GM23338 (cell line): ENCODE measurements at regions not wholly inside any gene's neighbourhood (a gene's known extent, or its start where the extent isn't known, plus 50 kb on each side); places are given as distances from the start of the nearest gene placed in this dataset.

Experiments
- ATAC-seq: fragments of 200-7000 bp; cut with Tn5 transposase; 3 replicates; pipeline ENCODE4 v1.9.1; 2020
- DNase-seq: peaks from one replicate; pipeline ENCODE4 v3.0.0-alpha.2; 2015; ENCODE audit warnings: low spot score
- H2AFZ ChIP-seq: fragments of 200-600 bp; sonication (generic); 2 replicates; pipeline ENCODE4 v1.8.0; 2016; ENCODE audit warnings: antibody characterized with exemption, mild to moderate bottlenecking, moderate library complexity
- H3F3A ChIP-seq: fragments of 200-600 bp; sonication (generic); replicated peaks from 2 replicates; pipeline ENCODE4 v1.8.0; 2017; ENCODE audit warnings: antibody characterized with exemption, mixed run types, low read depth
- H3K27ac ChIP-seq: fragments of 200-600 bp; sonication (generic); 2 replicates; pipeline ENCODE4 v1.6.1; 2016; ENCODE audit warnings: low read depth
- H3K27me3 ChIP-seq: fragments of 200-600 bp; sonication (generic); 2 replicates; pipeline ENCODE4 v1.8.0; 2016; ENCODE audit warnings: mild to moderate bottlenecking, mixed run types, moderate library complexity; ENCODE audit not compliant: insufficient read depth
- H3K36me3 ChIP-seq: fragments of 200-600 bp; sonication (generic); 2 replicates; pipeline ENCODE4 v1.8.0; 2016; ENCODE audit warnings: mild to moderate bottlenecking; ENCODE audit not compliant: insufficient read depth
- H3K4me1 ChIP-seq: fragments of 200-600 bp; sonication (generic); 2 replicates; pipeline ENCODE4 v1.8.0; 2016; ENCODE audit warnings: mild to moderate bottlenecking, moderate library complexity; ENCODE audit not compliant: insufficient read depth
- H3K4me2 ChIP-seq: fragments of 200-600 bp; sonication (generic); 2 replicates; pipeline ENCODE4 v1.7.1; 2017; ENCODE audit warnings: mixed run types
- H3K4me3 ChIP-seq: fragments of 200-600 bp; sonication (generic); 2 replicates; pipeline ENCODE4 v1.6.1; 2016; ENCODE audit warnings: mixed run types
- H3K79me2 ChIP-seq: fragments of 200-600 bp; sonication (generic); replicated peaks from 2 replicates; pipeline ENCODE4 v1.8.0; 2017; ENCODE audit warnings: mild to moderate bottlenecking; ENCODE audit not compliant: insufficient read depth
- H3K9me2 ChIP-seq: fragments of 200-600 bp; sonication (generic); 2 replicates; pipeline ENCODE4 v1.8.0; 2017; ENCODE audit not compliant: insufficient read depth
- H4K20me1 ChIP-seq: fragments of 200-600 bp; sonication (generic); replicated peaks from 2 replicates; pipeline ENCODE4 v1.8.0; 2017; ENCODE audit warnings: mild to moderate bottlenecking; ENCODE audit not compliant: insufficient read depth
- H3K27ac Mint-ChIP-seq: 2 replicates; pipeline ENCODE4 v1.8.0; 2020; ENCODE audit warnings: inconsistent platforms, mild to moderate bottlenecking, moderate library complexity, mixed read lengths
- H3K27me3 Mint-ChIP-seq: 3 replicates; pipeline ENCODE4 v1.8.0; 2022; ENCODE audit warnings: low read depth, mild to moderate bottlenecking, moderate library complexity, mixed read lengths, inconsistent platforms; ENCODE audit not compliant: insufficient read depth, poor library complexity
- H3K36me3 Mint-ChIP-seq: 3 replicates; pipeline ENCODE4 v1.8.0; 2021; ENCODE audit warnings: low read depth, mild to moderate bottlenecking, inconsistent platforms, moderate library complexity, mixed read lengths
- H3K4me1 Mint-ChIP-seq: 3 replicates; pipeline ENCODE4 v1.8.0; 2020; ENCODE audit warnings: mild to moderate bottlenecking, inconsistent platforms, mixed read lengths
- H3K4me3 Mint-ChIP-seq: 3 replicates; pipeline ENCODE4 v1.8.0; 2021; ENCODE audit warnings: moderate library complexity, mild to moderate bottlenecking, inconsistent platforms, mixed read lengths
- H3K9me3 Mint-ChIP-seq: 3 replicates; pipeline ENCODE4 v1.8.0; 2020; ENCODE audit warnings: moderate library complexity, mild to moderate bottlenecking, inconsistent platforms, mixed read lengths
- CREB1 ChIP-seq: fragments of 250-450 bp; sonication (Bioruptor Pico); IDR thresholded peaks from 2 replicates; pipeline ENCODE4 v1.5.0; 2020; ENCODE audit warnings: low read depth, mild to moderate bottlenecking, moderate library complexity
- CTCF ChIP-seq, 2 experiments: fragments of 200-600 bp in 1 of 2; sonication (generic) in 1 of 2; conservative IDR thresholded peaks; 2 replicates each; pipeline versions ENCODE4 v1.5.1 to v1.6.1; 2016 to 2017; ENCODE audit warnings: antibody characterized with exemption in 2 of 2, low read depth in 2 of 2, mild to moderate bottlenecking in 2 of 2, moderate library complexity in 1 of 2
- ETS1 ChIP-seq: IDR thresholded peaks from 2 replicates; pipeline ENCODE4 v1.6.1; 2016; ENCODE audit warnings: antibody characterized with exemption
- EZH2 ChIP-seq: fragments of 200-600 bp; sonication (generic); IDR thresholded peaks from one replicate; pipeline ENCODE4 v1.8.0; 2017; ENCODE audit warnings: antibody characterized with exemption, mild to moderate bottlenecking, low read depth; ENCODE audit not compliant: unreplicated experiment
- EZH2phosphoT487 ChIP-seq: fragments of 200-600 bp; sonication (generic); IDR thresholded peaks from one replicate; pipeline ENCODE4 v1.8.1; 2018; ENCODE audit warnings: antibody characterized with exemption; ENCODE audit not compliant: unreplicated experiment
- JUNB ChIP-seq: IDR thresholded peaks from one replicate; pipeline ENCODE4 v1.6.1; 2016; ENCODE audit warnings: antibody characterized with exemption; ENCODE audit not compliant: unreplicated experiment
- NANOG ChIP-seq: IDR thresholded peaks from 2 replicates; pipeline ENCODE4 v1.6.1; 2016; ENCODE audit warnings: antibody characterized with exemption, borderline replicate concordance
- POLR2AphosphoS5 ChIP-seq: IDR thresholded peaks from 2 replicates; pipeline ENCODE4 v1.6.1; 2016; ENCODE audit warnings: antibody characterized with exemption, low read depth
- REST ChIP-seq: IDR thresholded peaks from one replicate; pipeline ENCODE4 v1.6.1; 2018; ENCODE audit warnings: antibody characterized with exemption; ENCODE audit not compliant: unreplicated experiment
- STAT1 ChIP-seq: IDR thresholded peaks from one replicate; pipeline ENCODE4 v1.6.1; 2016; ENCODE audit warnings: antibody characterized with exemption; ENCODE audit not compliant: unreplicated experiment
- ZNF114 ChIP-seq: fragments of 250-450 bp; sonication (Bioruptor Pico); IDR thresholded peaks from 2 replicates; pipeline ENCODE4 v1.5.0; 2020; ENCODE audit warnings: mild to moderate bottlenecking, moderate library complexity
- ZNF331 ChIP-seq: fragments of 250-450 bp; sonication (Bioruptor Pico); IDR thresholded peaks from 2 replicates; pipeline ENCODE4 v1.5.0; 2020; ENCODE audit warnings: low read depth, mild to moderate bottlenecking, moderate library complexity
- ZNF462 ChIP-seq: fragments of 250-450 bp; sonication (Bioruptor Pico); IDR thresholded peaks from 2 replicates; pipeline ENCODE4 v1.5.0; 2020; ENCODE audit warnings: mild to moderate bottlenecking, moderate library complexity

GRCh38 chr18:22514655-22515054, 96.9 kb upstream of the CTAGE1 start:
- H3K4me3 Mint-ChIP-seq: no peak overlapping the region
- Histone ChIP-seq H3K27me3 (no peaks in the 10 kb centered on the region), H3K4me2 (no peak overlapping the region), H4K20me1 (no peaks in the 10 kb centered on the region), H3K4me1 (no peaks in the 10 kb centered on the region), H2AFZ (no peak overlapping the region), H3F3A (no peaks in the 10 kb centered on the region), H3K27ac (no peak overlapping the region), H3K36me3 (no peaks in the 10 kb centered on the region), H3K79me2 (no peaks in the 10 kb centered on the region), H3K4me3 (no peak overlapping the region), H3K9me2 (0 out of 2 replicates have a peak, but pooled peaks cover 5% of the 10 kb centered on the region)
- H3K27me3 Mint-ChIP-seq: no peaks in the 10 kb centered on the region
- no peaks in the 10 kb centered on the region for H3K36me3 Mint-ChIP-seq
- TF ChIP-seq REST: no peak
- no peak for TF ChIP-seq POLR2AphosphoS5
- no peak for TF ChIP-seq JUNB
- TF ChIP-seq STAT1: no peak
- no peak for TF ChIP-seq ETS1
- no peak for TF ChIP-seq ZNF462
- no peak for TF ChIP-seq EZH2phosphoT487
- TF ChIP-seq ZNF114: no peak
- no peak for TF ChIP-seq CREB1 (CRISPR knock-in tag)
- no peak for TF ChIP-seq EZH2
- no peak for TF ChIP-seq NANOG
- no peak for TF ChIP-seq ZNF331 (CRISPR knock-in tag)
- no peak for TF ChIP-seq CTCF (conservative IDR thresholded peaks at IDR 0.05; ENCODE audit: low read depth in 2 of 2)
- DNase-seq (no peak), ATAC-seq (no peak)
- H3K27ac Mint-ChIP-seq: no peak overlapping the region
- H3K9me3 Mint-ChIP-seq: no peaks in the 10 kb centered on the region
- H3K4me1 Mint-ChIP-seq: peaks cover 1% of the 10 kb centered on the region
